GM21423 (cell line): ENCODE measurements at regions not wholly inside any gene's neighbourhood (a gene's known extent, or its start where the extent isn't known, plus 50 kb on each side); places are given as distances from the start of the nearest gene placed in this dataset.
A peak's percentile ranks its signal among the peaks of the same experiment; 100 is the strongest.
"Not testable (repeated sequence)": the region's sequence is repeated elsewhere in the genome, so short reads cannot be mapped to it uniquely, and the experiment has no call there.

Experiments used
- ATAC-seq: cut with Tn5 transposase; IDR thresholded peaks from one replicate; pipeline ENCODE4 v1.9.1; 2021; ENCODE audit warnings: mild to moderate bottlenecking, moderate library complexity; ENCODE audit not compliant: unreplicated experiment

GRCh38 chr5:124056326-124056990, 544.5 kb downstream of the CSNK1G3 start:
- ATAC-seq, result peak; percentile 58

GRCh38 chr5:124055751-124056150, 543.8 kb downstream of the CSNK1G3 start:
- no peak for ATAC-seq

- ATAC-seq, result no peak
Measured at GRCh38 chr5:124054564-124054963, 542.6 kb downstream of the CSNK1G3 start.

- no peak for ATAC-seq
Measured at GRCh38 chr5:124053340-124053739, 541.4 kb downstream of the CSNK1G3 start.

- ATAC-seq, result no peak
Measured at GRCh38 chr5:124052201-124052600, 540.2 kb downstream of the CSNK1G3 start.

- ATAC-seq, result no peak
Measured at GRCh38 chr5:124050120-124050770, 538.3 kb downstream of the CSNK1G3 start.

GRCh38 chr5:124045412-124045811, 533.4 kb downstream of the CSNK1G3 start:
- ATAC-seq, result no peak

GRCh38 chr5:124044613-124045012, 532.6 kb downstream of the CSNK1G3 start:
- ATAC-seq, result no peak

- no peak for ATAC-seq
Measured at GRCh38 chr5:124043456-124043855, 531.5 kb downstream of the CSNK1G3 start.

- ATAC-seq, result no peak
Measured at GRCh38 chr5:124040799-124041198, 528.8 kb downstream of the CSNK1G3 start.

GRCh38 chr5:124039410-124039809, 527.4 kb downstream of the CSNK1G3 start:
- no peak for ATAC-seq

GRCh38 chr5:124036786-124037185, 524.8 kb downstream of the CSNK1G3 start:
- no peak for ATAC-seq

GRCh38 chr5:124034963-124035362, 523.0 kb downstream of the CSNK1G3 start:
- ATAC-seq, result peak; percentile 98

GRCh38 chr5:124034083-124034700, 522.2 kb downstream of the CSNK1G3 start:
- ATAC-seq, result no peak

GRCh38 chr5:124030043-124030491, 518.1 kb downstream of the CSNK1G3 start:
- ATAC-seq, result no peak

- ATAC-seq, result no peak
Measured at GRCh38 chr5:124027441-124027840, 515.5 kb downstream of the CSNK1G3 start.

- ATAC-seq, result no peak
Measured at GRCh38 chr5:124025306-124025845, 513.4 kb downstream of the CSNK1G3 start.

GRCh38 chr5:124022966-124023365, 511.0 kb downstream of the CSNK1G3 start:
- no peak for ATAC-seq

GRCh38 chr5:124021776-124022175, 509.8 kb downstream of the CSNK1G3 start:
- no peak for ATAC-seq

- ATAC-seq, result no peak
Measured at GRCh38 chr5:124021066-124021641, 509.2 kb downstream of the CSNK1G3 start.

- ATAC-seq, result not testable (repeated sequence)
Measured at GRCh38 chr5:124017321-124017720, 505.3 kb downstream of the CSNK1G3 start.
